GM12878 (cell line): ENCODE measurements at regions not wholly inside any gene's neighbourhood (a gene's known extent, or its start where the extent isn't known, plus 50 kb on each side); places are given as distances from the start of the nearest gene placed in this dataset.

ENCODE experiments used
- ATAC-seq: fragments of 200-7000 bp; cut with Tn5 transposase; 3 replicates; pipeline ENCODE4 v1.9.1; 2020; ENCODE audit warnings: mild to moderate bottlenecking, moderate library complexity
- BruUV-seq: library from RNA; stranded (reverse); fragments of 400-500 nt; replicated peaks from 2 replicates; lab custom pipeline; 2021; lab: Mats Ljungman, UMichigan
- CTCF ChIA-PET: fragments of 300-600 bp; sonication (Branson Sonifier 250); formaldehyde crosslinking; extraction: SDS; loops from one replicate; lab custom pipeline; 2021; ENCODE audit warnings: inconsistent platforms; lab: Yijun Ruan, JAX
- POLR2A ChIA-PET: fragments of 350-600 bp; formaldehyde crosslinking; extraction: SDS; loops from one replicate; lab custom pipeline; 2021; ENCODE audit warnings: inconsistent platforms; lab: Charles Lee
- RAD21 ChIA-PET: fragments of 300-600 bp; sonication (Branson Sonifier 250); formaldehyde crosslinking; loops from one replicate; lab custom pipeline; 2023; ENCODE audit warnings: antibody characterized with exemption; ENCODE audit not compliant: unreplicated experiment; lab: Charles Lee
- SMC1A ChIA-PET: fragments of 300-600 bp; sonication (Branson Sonifier 250); formaldehyde crosslinking; loops from one replicate; lab custom pipeline; 2023; ENCODE audit not compliant: unreplicated experiment, uncharacterized antibody; lab: Charles Lee
- DNase-seq: peaks from one replicate; pipeline ENCODE4 v3.0.0-alpha.2; 2011; ENCODE audit warnings: low read depth, low spot score
- FAIRE-seq: peaks from 3 replicates; lab custom pipeline; 2011; peaks lifted over from hg19 to GRCh38; lab: Jason Lieb, UNC
- H2AFZ ChIP-seq: 2 replicates; pipeline ENCODE4 v1.6.0; 2011; ENCODE audit warnings: low read depth, low read length, control low read depth; ENCODE audit not compliant: control insufficient read depth
- H3K27ac ChIP-seq: 2 replicates; pipeline ENCODE4 v1.5.1; 2011; ENCODE audit warnings: control low read depth; ENCODE audit not compliant: control insufficient read depth, insufficient read depth
- H3K27me3 ChIP-seq, 2 experiments: replicated peaks in 1 of 2; 2 replicates each; pipeline versions ENCODE4 v1.6.0 to v1.6.1; 2011; ENCODE audit warnings: low read length in 1 of 2; ENCODE audit not compliant: control insufficient read depth in 2 of 2, insufficient read depth in 2 of 2
- H3K36me3 ChIP-seq, 2 experiments: 2 replicates each; pipeline ENCODE4 v1.5.1; 2011; ENCODE audit warnings: low read length in 1 of 2; ENCODE audit not compliant: control insufficient read depth in 2 of 2, insufficient read depth in 2 of 2
- H3K4me1 ChIP-seq: 2 replicates; pipeline ENCODE4 v1.6.1; 2011; ENCODE audit warnings: mild to moderate bottlenecking, low read length, moderate library complexity, mixed read lengths; ENCODE audit not compliant: control insufficient read depth, insufficient read depth
- H3K4me2 ChIP-seq: 2 replicates; pipeline ENCODE4 v1.6.0; 2011; ENCODE audit warnings: control low read depth; ENCODE audit not compliant: control insufficient read depth, insufficient read depth
- H3K4me3 ChIP-seq: fragments of 200-600 bp; sonication (generic); 2 replicates; pipeline ENCODE4 v1.5.1; 2016
- H3K79me2 ChIP-seq: 2 replicates; pipeline ENCODE4 v1.6.0; 2011; ENCODE audit warnings: low read length; ENCODE audit not compliant: control insufficient read depth, insufficient read depth
- H3K9ac ChIP-seq: 2 replicates; pipeline ENCODE4 v1.8.0; 2011; ENCODE audit warnings: low read length, control low read depth, mixed read lengths; ENCODE audit not compliant: control insufficient read depth, insufficient read depth
- H3K9me3 ChIP-seq: replicated peaks from 3 replicates; pipeline ENCODE4 v1.5.1; 2011; ENCODE audit warnings: mild to moderate bottlenecking, low read length; ENCODE audit not compliant: control insufficient read depth, insufficient read depth
- H4K20me1 ChIP-seq: 2 replicates; pipeline ENCODE4 v1.6.0; 2011; ENCODE audit not compliant: control insufficient read depth, insufficient read depth
- CTCF ChIP-seq, 3 experiments: IDR thresholded peaks in 2 of 3; conservative IDR thresholded peaks in 1 of 3; 2 replicates each; pipeline ENCODE4 v1.5.1; 2011; ENCODE audit warnings: low read depth in 3 of 3, low read length in 3 of 3, mild to moderate bottlenecking in 3 of 3, control low read depth in 2 of 3, moderate library complexity in 2 of 3, inconsistent platforms in 1 of 3, mixed read lengths in 1 of 3; ENCODE audit not compliant: control insufficient read depth in 2 of 3, insufficient read depth in 1 of 3; ENCODE audit errors: extremely low read depth in 1 of 3
- DPF2 ChIP-seq: fragments of 450-650 bp; IDR thresholded peaks from 2 replicates; pipeline ENCODE4 v1.6.1; 2017; ENCODE audit warnings: mild to moderate bottlenecking
- EP300 ChIP-seq, 2 experiments: fragments of 150-350 bp in 1 of 2; IDR thresholded peaks; 2 replicates each; pipeline ENCODE4 v1.6.1; 2011 to 2012; ENCODE audit warnings: low read depth in 2 of 2, low read length in 2 of 2, borderline replicate concordance in 1 of 2, improper control_type of control experiment in 1 of 2, inconsistent platforms in 1 of 2; ENCODE audit not compliant: control insufficient read depth in 1 of 2
- TCF12 ChIP-seq: IDR thresholded peaks from 2 replicates; pipeline ENCODE4 v1.6.1; 2011; ENCODE audit warnings: low read depth, mild to moderate bottlenecking, low read length
- WRNIP1 ChIP-seq: IDR thresholded peaks from 2 replicates; pipeline ENCODE4 v1.6.1; 2011; ENCODE audit warnings: low read depth, low read length, improper control_type of control experiment, borderline replicate concordance
- WGBS: methylation state at CpG from one replicate; pipeline ENCODE4 v1.1.6; 2016; ENCODE audit warnings: low lambda C conversion rate; ENCODE audit not compliant: insufficient replicate concordance, insufficient coverage; ENCODE audit errors: missing lambda C conversion rate; 5-methylcytosine and 5-hydroxymethylcytosine counted together
- in situ Hi-C: fragments of 300-500 bp; cut with MboI; formaldehyde crosslinking; loops from 9 replicates; pipeline ENCODE4 v1.14.3; 2018; ENCODE audit warnings: mixed read lengths
- intact Hi-C: fragments of 100-400 bp; cut with micrococcal nuclease; formaldehyde crosslinking; loops from one replicate; pipeline ENCODE4 v1.14.2; 2022; ENCODE audit not compliant: unreplicated experiment

GRCh38 chr3:132255041-132255745, 62.0 kb upstream of the ACP3 start:
- no peak overlapping the region for H2AFZ ChIP-seq
- no peaks in the 10 kb centered on the region for H3K79me2 ChIP-seq
- CTCF ChIA-PET = interaction anchor here (0.9 to 1.6 kb wide), 5 partner anchors 18 to 114 kb away, joined by 3 to 11 read pairs (median 3); no protein-coding TSS in a partner anchor
- TF ChIP-seq EP300 (IDR thresholded peaks at IDR 0.05; ENCODE audit: borderline replicate concordance in 1 of 2, control insufficient read depth in 1 of 2, low read depth in 2 of 2, low read length in 2 of 2) (no peak), CTCF (IDR thresholded peaks at IDR 0.05 in 2 of 3, conservative IDR thresholded peaks at IDR 0.05 in 1 of 3; ENCODE audit: control insufficient read depth in 2 of 3, extremely low read depth in 1 of 3, insufficient read depth in 1 of 3, low read depth in 3 of 3, low read length in 3 of 3) (no peak), WRNIP1 (no peak), TCF12 (no peak), DPF2 (no peak)
- TF ChIP-seq, all 136 proteins: peak for 0
- Histone ChIP-seq H3K9me3 (no peaks in the 10 kb centered on the region), H3K4me1 (no peaks in the 10 kb centered on the region), H4K20me1 (no peaks in the 10 kb centered on the region), H3K36me3 (no peaks in the 10 kb centered on the region), H3K9ac (no peak overlapping the region), H3K4me3 (no peak overlapping the region), H3K4me2 (no peak overlapping the region), H3K27me3 (no peaks in the 10 kb centered on the region; a peak in 2 of 4 replicates), H3K27ac (no peak overlapping the region)
- ATAC-seq = no peak
- FAIRE-seq = no peak
- BruUV-seq = no TSS peak
- POLR2A ChIA-PET = no interaction called here
- RAD21 ChIA-PET = no interaction called here
- in situ Hi-C loops (loop anchor here (5.0 kb wide), 2 partner anchors 92 to 147 kb away; no protein-coding TSS in a partner anchor), intact Hi-C loops (no loop called here)
- no peak for DNase-seq
- SMC1A ChIA-PET = interaction anchor here (0.9 kb wide), 2 partner anchors 86 to 88 kb away, joined by 3 to 4 read pairs; no protein-coding TSS in a partner anchor
- 18% methylated on average over 5 of the region's 5 CpGs for WGBS
